ENCODE measurements at regions not wholly inside any gene's neighbourhood (a gene's known extent, or its start where the extent isn't known, plus 50 kb on each side); places are given as distances from the start of the nearest gene placed in this dataset.

GRCh38 chr10:78535716-78536218 is 502.1 kb downstream of the RPS24 start:
- no peak for TF ChIP-seq POLR2A (IDR thresholded peaks at IDR 0.05)
- TF ChIP-seq, protein P1, sequence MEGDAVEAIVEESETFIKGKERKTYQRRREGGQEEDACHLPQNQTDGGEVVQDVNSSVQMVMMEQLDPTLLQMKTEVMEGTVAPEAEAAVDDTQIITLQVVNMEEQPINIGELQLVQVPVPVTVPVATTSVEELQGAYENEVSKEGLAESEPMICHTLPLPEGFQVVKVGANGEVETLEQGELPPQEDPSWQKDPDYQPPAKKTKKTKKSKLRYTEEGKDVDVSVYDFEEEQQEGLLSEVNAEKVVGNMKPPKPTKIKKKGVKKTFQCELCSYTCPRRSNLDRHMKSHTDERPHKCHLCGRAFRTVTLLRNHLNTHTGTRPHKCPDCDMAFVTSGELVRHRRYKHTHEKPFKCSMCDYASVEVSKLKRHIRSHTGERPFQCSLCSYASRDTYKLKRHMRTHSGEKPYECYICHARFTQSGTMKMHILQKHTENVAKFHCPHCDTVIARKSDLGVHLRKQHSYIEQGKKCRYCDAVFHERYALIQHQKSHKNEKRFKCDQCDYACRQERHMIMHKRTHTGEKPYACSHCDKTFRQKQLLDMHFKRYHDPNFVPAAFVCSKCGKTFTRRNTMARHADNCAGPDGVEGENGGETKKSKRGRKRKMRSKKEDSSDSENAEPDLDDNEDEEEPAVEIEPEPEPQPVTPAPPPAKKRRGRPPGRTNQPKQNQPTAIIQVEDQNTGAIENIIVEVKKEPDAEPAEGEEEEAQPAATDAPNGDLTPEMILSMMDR (IDR thresholded peaks at IDR 0.05): no peak
- DNase-seq (no peak), ATAC-seq (peak; percentile 16 to 61 (median 50))
- H3K27me3 ChIP-seq: no peaks in the 10 kb centered on the region
- intact Hi-C loops (cut with DNase I): no loop called here
- no peak overlapping the region for H3K4me3 ChIP-seq
- H3K27ac ChIP-seq: no peak overlapping the region
- H3K9me3 ChIP-seq: no peaks in the 10 kb centered on the region
- WGBS (ENCODE audit: insufficient coverage, low coverage, low lambda C conversion rate, missing lambda C conversion rate): 17% methylated on average over 2 of the region's 4 CpGs
- no peaks in the 10 kb centered on the region for H3K36me3 ChIP-seq
- peaks cover 0 to 25% (median 9%) of the 10 kb centered on the region in 4 donors for H3K4me1 ChIP-seq

DNA sequence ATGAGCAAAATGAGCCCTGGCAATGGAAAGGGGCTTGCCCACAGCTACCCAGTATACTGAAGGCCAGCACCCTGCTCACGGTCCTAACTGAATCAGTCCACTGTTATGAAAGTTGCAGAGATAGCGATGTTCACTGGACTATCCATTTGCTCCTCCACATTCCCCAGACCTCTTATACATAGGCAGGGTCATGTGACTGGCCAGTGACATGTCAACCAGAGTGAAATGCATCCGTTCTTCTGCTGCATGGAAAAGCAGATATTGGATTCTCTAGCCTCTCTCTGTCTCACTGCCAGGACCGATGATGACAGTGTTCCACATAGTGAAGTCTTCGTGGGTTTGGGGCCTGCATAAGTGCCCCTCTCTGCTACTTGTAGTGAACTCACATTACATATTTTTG is 503.4 kb downstream of the RPS24 start:
- Histone ChIP-seq H3K36me3 (no peaks in the 10 kb centered on the region), H3K4me1 (peaks cover 0 to 25% (median 9%) of the 10 kb centered on the region in 4 donors), H3K27ac (no peak overlapping the region), H3K9me3 (no peaks in the 10 kb centered on the region), H3K4me3 (no peak overlapping the region), H3K27me3 (no peaks in the 10 kb centered on the region)
- ATAC-seq: no peak
- WGBS (ENCODE audit: insufficient coverage, low coverage, low lambda C conversion rate, missing lambda C conversion rate): 96% methylated on average over 4 of the region's 5 CpGs
- no peak for DNase-seq
- no peak for TF ChIP-seq POLR2A (IDR thresholded peaks at IDR 0.05)
- TF ChIP-seq, protein P1 (IDR thresholded peaks at IDR 0.05): no peak
- intact Hi-C loops (cut with DNase I): no loop called here

DNA sequence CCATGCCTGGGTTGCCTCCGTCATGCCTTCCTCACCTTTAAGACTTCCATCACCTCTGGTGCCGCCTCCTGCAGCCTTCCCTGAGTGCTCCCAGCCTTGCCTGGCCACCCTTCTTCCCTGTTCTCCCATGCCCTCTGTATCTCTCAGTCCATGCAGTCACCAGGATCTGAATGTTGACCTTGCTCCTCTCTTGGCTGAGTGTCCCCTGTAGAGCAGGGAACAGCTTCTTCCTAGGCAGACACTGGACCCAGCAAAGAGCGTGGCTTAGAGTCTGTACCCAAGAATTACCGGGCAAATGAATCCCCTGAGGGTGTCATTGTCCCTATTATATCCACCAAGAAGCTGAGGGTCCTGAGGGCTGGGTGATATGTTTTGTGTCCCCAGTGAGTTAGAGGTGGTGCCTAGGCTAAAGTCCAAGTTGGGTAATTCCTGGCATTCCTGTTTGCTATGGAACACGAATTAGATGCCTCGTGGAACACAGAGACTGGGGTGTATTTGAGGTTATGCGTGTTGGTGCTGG is 505.6 kb downstream of the RPS24 start:
- intact Hi-C loops (cut with DNase I): no loop called here
- TF ChIP-seq, protein P1 (IDR thresholded peaks at IDR 0.05): no peak

DNA sequence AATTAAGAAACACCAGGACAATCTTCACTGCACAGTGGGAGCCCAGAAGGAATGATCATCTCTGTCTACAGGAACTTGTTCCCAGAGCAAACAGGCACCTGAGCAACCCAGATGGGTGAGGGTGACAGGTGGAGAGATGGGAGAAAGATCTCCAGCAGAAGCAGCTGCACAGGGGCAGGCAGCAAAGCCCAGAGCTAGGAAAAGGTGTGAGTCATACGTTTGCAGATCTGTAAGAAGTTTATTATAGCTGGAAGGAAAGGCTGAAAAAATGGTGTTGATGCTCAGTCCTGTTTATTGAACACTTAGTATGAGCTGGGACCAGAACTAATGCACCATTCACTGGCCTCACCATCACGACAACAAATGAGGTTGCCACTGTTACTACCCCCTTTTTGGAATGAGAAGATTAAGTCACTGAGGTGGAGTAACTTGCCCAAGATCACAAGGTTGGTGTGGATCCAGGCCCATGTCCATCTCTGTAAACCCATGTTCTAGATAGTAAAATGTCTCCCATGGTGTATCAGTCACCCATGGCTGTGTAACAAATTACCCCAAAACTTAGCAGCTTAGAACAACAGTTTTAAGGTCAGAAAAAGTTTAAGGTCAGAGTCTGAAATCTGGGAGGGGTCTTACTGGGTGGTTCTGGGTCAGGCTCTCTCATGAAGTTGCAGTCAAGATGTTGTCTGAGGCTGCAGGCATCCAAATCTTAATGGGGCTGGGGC is 506.9 kb downstream of the RPS24 start:
- DNase-seq (no peak), ATAC-seq (no peak)
- TF ChIP-seq, protein P1 (IDR thresholded peaks at IDR 0.05): no peak
- TF ChIP-seq POLR2A (IDR thresholded peaks at IDR 0.05): no peak
- H3K27me3 ChIP-seq: no peaks in the 10 kb centered on the region
- intact Hi-C loops (cut with DNase I): no loop called here
- no peak overlapping the region for H3K27ac ChIP-seq
- H3K36me3 ChIP-seq: no peaks in the 10 kb centered on the region
- no peak overlapping the region for H3K4me3 ChIP-seq
- H3K9me3 ChIP-seq: no peaks in the 10 kb centered on the region
- peaks cover 0 to 23% (median 9%) of the 10 kb centered on the region in 4 donors for H3K4me1 ChIP-seq
- 93% methylated on average over 2 of the region's 2 CpGs for WGBS (ENCODE audit: insufficient coverage, low coverage, low lambda C conversion rate, missing lambda C conversion rate)

More for the DNA sequence above, 505.6 kb downstream of the RPS24 start:
- ATAC-seq (peak; percentile 87 to 94 (median 90)), DNase-seq (peak; percentile 40 to 78 (median 77))
- no peak overlapping the region for H3K4me3 ChIP-seq
- H3K36me3 ChIP-seq: no peaks in the 10 kb centered on the region
- H3K27me3 ChIP-seq: no peaks in the 10 kb centered on the region
- WGBS (ENCODE audit: insufficient coverage, low coverage, low lambda C conversion rate, missing lambda C conversion rate): 30% methylated on average over 7 of the region's 7 CpGs
- H3K27ac ChIP-seq: peak overlapping the region; percentile 65 to 75 (median 66)
- H3K9me3 ChIP-seq: no peaks in the 10 kb centered on the region
- peaks cover 0 to 25% (median 9%) of the 10 kb centered on the region in 4 donors for H3K4me1 ChIP-seq

All from right lobe of liver (tissue), 6 donors.